Fibroblast of mammary gland (primary cell): ENCODE measurements at regions not wholly inside any gene's neighbourhood (a gene's known extent, or its start where the extent isn't known, plus 50 kb on each side); places are given as distances from the start of the nearest gene placed in this dataset.

ENCODE experiments used
- DNase-seq: peaks from one replicate; pipeline ENCODE4 v3.0.0-alpha.2; 2010; ENCODE audit warnings: low read depth
- H3K4me3 ChIP-seq: 2 replicates; pipeline ENCODE4 v1.5.1; 2011; ENCODE audit warnings: low read depth, mild to moderate bottlenecking, low read length, moderate library complexity; ENCODE audit not compliant: control insufficient read depth
- TF ChIP-seq, protein P1 (sequence below): conservative IDR thresholded peaks from 2 replicates; pipeline ENCODE4 v1.5.1; 2011; ENCODE audit warnings: low read depth, low read length, inconsistent platforms; ENCODE audit not compliant: control insufficient read depth, insufficient read depth

DNA sequence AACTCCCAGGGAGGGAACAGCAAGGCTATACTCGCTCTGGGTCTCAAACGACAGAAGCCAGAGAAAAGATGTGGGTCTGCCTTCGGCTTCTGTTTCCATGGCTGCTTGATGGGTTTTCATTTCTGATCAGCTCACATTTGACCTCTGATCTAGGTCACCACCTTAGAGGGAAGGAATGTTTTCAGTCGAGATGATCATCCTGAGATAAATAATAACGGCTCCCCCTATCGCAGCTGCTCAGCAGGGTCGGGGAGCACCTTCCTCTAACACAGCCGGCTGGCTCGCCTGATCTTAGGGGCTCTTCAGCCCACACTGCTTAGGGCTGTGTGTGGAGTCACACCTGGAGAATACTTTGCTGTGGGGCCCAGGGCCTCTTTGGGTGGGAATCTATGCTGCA is 53.1 kb upstream of the ZNF648 start:
- DNase-seq = no peak
- no peak overlapping the region for H3K4me3 ChIP-seq
- TF ChIP-seq, protein P1, sequence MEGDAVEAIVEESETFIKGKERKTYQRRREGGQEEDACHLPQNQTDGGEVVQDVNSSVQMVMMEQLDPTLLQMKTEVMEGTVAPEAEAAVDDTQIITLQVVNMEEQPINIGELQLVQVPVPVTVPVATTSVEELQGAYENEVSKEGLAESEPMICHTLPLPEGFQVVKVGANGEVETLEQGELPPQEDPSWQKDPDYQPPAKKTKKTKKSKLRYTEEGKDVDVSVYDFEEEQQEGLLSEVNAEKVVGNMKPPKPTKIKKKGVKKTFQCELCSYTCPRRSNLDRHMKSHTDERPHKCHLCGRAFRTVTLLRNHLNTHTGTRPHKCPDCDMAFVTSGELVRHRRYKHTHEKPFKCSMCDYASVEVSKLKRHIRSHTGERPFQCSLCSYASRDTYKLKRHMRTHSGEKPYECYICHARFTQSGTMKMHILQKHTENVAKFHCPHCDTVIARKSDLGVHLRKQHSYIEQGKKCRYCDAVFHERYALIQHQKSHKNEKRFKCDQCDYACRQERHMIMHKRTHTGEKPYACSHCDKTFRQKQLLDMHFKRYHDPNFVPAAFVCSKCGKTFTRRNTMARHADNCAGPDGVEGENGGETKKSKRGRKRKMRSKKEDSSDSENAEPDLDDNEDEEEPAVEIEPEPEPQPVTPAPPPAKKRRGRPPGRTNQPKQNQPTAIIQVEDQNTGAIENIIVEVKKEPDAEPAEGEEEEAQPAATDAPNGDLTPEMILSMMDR = no peak

GRCh38 chr1:182113879-182114626 is 52.5 kb upstream of the ZNF648 start:
- H3K4me3 ChIP-seq = no peak overlapping the region
- no peak for DNase-seq
- TF ChIP-seq, protein P1 = no peak

DNA sequence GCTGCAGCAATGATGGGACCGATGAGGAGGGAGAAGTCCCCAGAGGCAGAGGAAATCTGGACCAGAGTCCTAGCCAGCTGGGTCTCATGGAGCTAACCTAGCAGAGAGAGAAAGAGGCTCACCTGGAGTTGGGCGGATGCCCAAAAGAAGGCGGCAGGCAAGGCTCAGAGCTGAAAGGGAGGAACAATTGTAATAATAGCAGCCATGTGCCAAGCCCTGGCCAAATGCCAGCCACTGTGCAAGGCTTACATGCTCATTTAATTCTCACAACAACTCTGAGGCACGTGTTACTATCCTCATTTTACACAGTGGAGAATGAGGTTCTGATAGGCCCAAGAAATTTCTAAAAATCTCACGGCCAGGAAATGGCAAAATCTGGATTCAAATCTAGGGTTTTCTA is 50.0 kb upstream of the ZNF648 start:
- DNase-seq = no peak
- TF ChIP-seq, protein P1 = no peak
- H3K4me3 ChIP-seq = no peak overlapping the region
